WTC11 (cell line): ENCODE measurements at regions not wholly inside any gene's neighbourhood (a gene's known extent, or its start where the extent isn't known, plus 50 kb on each side); places are given as distances from the start of the nearest gene placed in this dataset.
"Not testable (repeated sequence)": the region's sequence is repeated elsewhere in the genome, so short reads cannot be mapped to it uniquely, and the experiment has no call there.

Experiments used
- ATAC-seq: fragments of 200-7000 bp; cut with Tn5 transposase; 2 replicates; pipeline ENCODE4 v1.10.0; 2021; ENCODE audit warnings: mild to moderate bottlenecking, moderate library complexity
- CTCF ChIA-PET: fragments of 300-600 bp; sonication (Branson Sonifier 250); formaldehyde crosslinking; loops from one replicate; lab custom pipeline; 2021; ENCODE audit warnings: antibody characterized with exemption; lab: Charles Lee
- POLR2A ChIA-PET: fragments of 350-600 bp; sonication (Branson Sonifier 250); formaldehyde crosslinking; loops from one replicate; lab custom pipeline; 2021; ENCODE audit warnings: antibody characterized with exemption; lab: Charles Lee
- DNase-seq: peaks from one replicate; pipeline ENCODE4 v3.0.0; 2021; ENCODE audit warnings: low spot score
- H3K27ac Mint-ChIP-seq: 2 replicates; pipeline ENCODE4 v1.8.0; 2021; ENCODE audit warnings: mixed read lengths
- H3K27me3 Mint-ChIP-seq: 2 replicates; pipeline ENCODE4 v1.8.0; 2021; ENCODE audit warnings: low read depth, mild to moderate bottlenecking, moderate library complexity, mixed read lengths
- H3K36me3 Mint-ChIP-seq: 2 replicates; pipeline ENCODE4 v1.8.0; 2021; ENCODE audit warnings: mixed read lengths
- H3K4me1 Mint-ChIP-seq: 2 replicates; pipeline ENCODE4 v1.8.0; 2022; ENCODE audit warnings: mixed read lengths
- H3K4me3 Mint-ChIP-seq: 2 replicates; pipeline ENCODE4 v1.8.0; 2021; ENCODE audit warnings: mild to moderate bottlenecking, moderate library complexity, mixed read lengths
- H3K9me3 Mint-ChIP-seq: 2 replicates; pipeline ENCODE4 v1.8.0; 2021; ENCODE audit warnings: mixed read lengths
- ATF2 ChIP-seq: sonication (generic); formaldehyde crosslinking; IDR thresholded peaks from 2 replicates; pipeline ENCODE4 v1.8.1; 2022; ENCODE audit warnings: low read depth, missing genetic modification reagents, borderline replicate concordance
- CBFB ChIP-seq: sonication (generic); formaldehyde crosslinking; IDR thresholded peaks from 2 replicates; pipeline ENCODE4 v1.8.1; 2022; ENCODE audit warnings: mild to moderate bottlenecking, low read depth, missing genetic modification reagents
- CREM ChIP-seq: sonication (generic); formaldehyde crosslinking; IDR thresholded peaks from 2 replicates; pipeline ENCODE4 v1.8.1; 2022; ENCODE audit warnings: mild to moderate bottlenecking, missing genetic modification reagents, moderate library complexity
- ELF4 ChIP-seq: sonication (generic); formaldehyde crosslinking; IDR thresholded peaks from 2 replicates; pipeline ENCODE4 v1.8.1; 2022; ENCODE audit warnings: low read depth, mild to moderate bottlenecking, moderate library complexity, missing genetic modification reagents
- EMX1 ChIP-seq: fragments of 250-450 bp; sonication (Bioruptor Pico); IDR thresholded peaks from 2 replicates; pipeline ENCODE4 v1.8.0; 2021; ENCODE audit warnings: mild to moderate bottlenecking
- ZNF532 ChIP-seq: fragments of 250-450 bp; sonication (Bioruptor Pico); IDR thresholded peaks from 2 replicates; pipeline ENCODE4 v1.9.0; 2021; ENCODE audit warnings: mild to moderate bottlenecking, borderline replicate concordance
- TF ChIP-seq, protein P1 (sequence below): sonication (generic); formaldehyde crosslinking; IDR thresholded peaks from 2 replicates; pipeline ENCODE4 v1.8.1; 2023; ENCODE audit warnings: mild to moderate bottlenecking, missing genetic modification reagents, borderline replicate concordance

DNA sequence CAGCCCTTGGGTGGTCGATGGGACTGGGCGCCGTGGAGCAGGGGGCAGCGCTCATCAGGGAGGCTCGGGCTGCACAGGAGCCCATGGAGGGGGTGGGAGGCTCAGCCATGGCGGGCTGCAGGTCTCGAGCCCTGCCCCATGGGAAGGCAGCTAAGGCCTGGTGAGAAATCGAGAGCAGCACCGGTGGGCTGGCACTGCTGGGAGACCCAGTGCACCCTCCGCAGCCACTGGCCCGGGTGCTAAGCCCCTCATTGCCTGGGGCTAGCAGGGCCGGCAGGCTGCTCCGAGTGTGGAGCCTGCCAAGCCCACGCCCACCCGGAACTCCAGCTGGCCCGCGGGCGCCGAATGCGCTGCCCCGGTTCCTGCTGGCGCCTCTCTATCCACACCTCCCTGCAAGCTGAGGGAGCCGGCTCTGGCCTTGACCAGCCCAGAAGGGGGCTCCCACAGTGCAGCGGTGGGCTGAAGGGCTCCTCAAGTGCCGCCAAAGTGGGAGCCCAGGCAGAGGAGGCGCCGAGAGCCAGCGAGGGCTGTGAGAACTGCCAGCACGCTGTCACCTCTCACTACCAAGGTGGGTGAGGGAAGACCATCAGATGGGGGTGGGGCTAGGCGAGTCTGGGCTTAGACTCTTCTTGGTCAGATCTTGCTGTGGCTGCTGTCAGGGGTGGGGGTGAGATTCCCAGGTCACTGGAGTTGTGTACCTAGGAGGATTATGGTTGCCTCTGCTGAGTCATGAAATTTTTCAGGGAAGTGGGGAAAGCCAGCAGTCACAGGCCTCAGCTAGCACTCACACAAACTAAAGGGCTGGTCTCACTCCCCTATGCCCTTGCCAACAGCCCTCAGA, 87.0 kb upstream of the NDST4 start:
- H3K9me3 Mint-ChIP-seq, result peaks cover 25% of the 10 kb centered on the region
- ATAC-seq, CTCF ChIA-PET, H3K36me3 Mint-ChIP-seq, H3K27ac Mint-ChIP-seq, H3K4me3 Mint-ChIP-seq, H3K27me3 Mint-ChIP-seq, DNase-seq, POLR2A ChIA-PET, H3K4me1 Mint-ChIP-seq: not testable (repeated sequence)

- peaks cover 22% of the 10 kb centered on the region for H3K9me3 Mint-ChIP-seq
- H3K27me3 Mint-ChIP-seq, POLR2A ChIA-PET, H3K36me3 Mint-ChIP-seq, H3K4me3 Mint-ChIP-seq, ATAC-seq, CTCF ChIA-PET, H3K4me1 Mint-ChIP-seq, H3K27ac Mint-ChIP-seq, DNase-seq: not testable (repeated sequence)
Measured at GRCh38 chr4:115194612-115195011, 81.2 kb upstream of the NDST4 start.

DNA sequence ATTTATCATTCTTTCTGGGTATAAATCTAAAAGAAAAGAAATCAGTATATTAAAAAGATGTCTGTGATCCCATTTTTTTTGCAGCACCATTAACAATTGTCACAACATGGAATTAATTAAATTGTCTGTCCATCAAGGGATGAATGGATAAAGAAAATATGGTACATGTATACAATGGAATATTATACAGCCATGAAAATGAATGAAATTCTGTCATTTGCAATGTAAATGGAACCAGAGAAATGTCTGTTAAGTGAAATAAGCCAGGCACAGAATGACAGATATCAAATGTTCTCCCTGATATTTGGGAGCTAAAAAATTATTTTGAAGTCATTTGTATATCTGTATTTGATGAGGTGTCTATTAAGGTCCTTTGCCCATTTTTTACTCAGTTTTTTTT, 77.1 kb upstream of the NDST4 start:
- no peaks in the 10 kb centered on the region for H3K4me1 Mint-ChIP-seq

More for the DNA sequence above, 77.1 kb upstream of the NDST4 start:
- no peak for ATAC-seq
- Mint-ChIP-seq H3K36me3 (no peaks in the 10 kb centered on the region), H3K9me3 (no peaks in the 10 kb centered on the region)
- TF ChIP-seq CBFB (CRISPR knock-in tag), result no peak
- TF ChIP-seq ZNF532 (CRISPR knock-in tag), result no peak
- no peak for TF ChIP-seq ATF2 (CRISPR knock-in tag)
- TF ChIP-seq CREM (CRISPR knock-in tag), result no peak
- TF ChIP-seq, protein P1, sequence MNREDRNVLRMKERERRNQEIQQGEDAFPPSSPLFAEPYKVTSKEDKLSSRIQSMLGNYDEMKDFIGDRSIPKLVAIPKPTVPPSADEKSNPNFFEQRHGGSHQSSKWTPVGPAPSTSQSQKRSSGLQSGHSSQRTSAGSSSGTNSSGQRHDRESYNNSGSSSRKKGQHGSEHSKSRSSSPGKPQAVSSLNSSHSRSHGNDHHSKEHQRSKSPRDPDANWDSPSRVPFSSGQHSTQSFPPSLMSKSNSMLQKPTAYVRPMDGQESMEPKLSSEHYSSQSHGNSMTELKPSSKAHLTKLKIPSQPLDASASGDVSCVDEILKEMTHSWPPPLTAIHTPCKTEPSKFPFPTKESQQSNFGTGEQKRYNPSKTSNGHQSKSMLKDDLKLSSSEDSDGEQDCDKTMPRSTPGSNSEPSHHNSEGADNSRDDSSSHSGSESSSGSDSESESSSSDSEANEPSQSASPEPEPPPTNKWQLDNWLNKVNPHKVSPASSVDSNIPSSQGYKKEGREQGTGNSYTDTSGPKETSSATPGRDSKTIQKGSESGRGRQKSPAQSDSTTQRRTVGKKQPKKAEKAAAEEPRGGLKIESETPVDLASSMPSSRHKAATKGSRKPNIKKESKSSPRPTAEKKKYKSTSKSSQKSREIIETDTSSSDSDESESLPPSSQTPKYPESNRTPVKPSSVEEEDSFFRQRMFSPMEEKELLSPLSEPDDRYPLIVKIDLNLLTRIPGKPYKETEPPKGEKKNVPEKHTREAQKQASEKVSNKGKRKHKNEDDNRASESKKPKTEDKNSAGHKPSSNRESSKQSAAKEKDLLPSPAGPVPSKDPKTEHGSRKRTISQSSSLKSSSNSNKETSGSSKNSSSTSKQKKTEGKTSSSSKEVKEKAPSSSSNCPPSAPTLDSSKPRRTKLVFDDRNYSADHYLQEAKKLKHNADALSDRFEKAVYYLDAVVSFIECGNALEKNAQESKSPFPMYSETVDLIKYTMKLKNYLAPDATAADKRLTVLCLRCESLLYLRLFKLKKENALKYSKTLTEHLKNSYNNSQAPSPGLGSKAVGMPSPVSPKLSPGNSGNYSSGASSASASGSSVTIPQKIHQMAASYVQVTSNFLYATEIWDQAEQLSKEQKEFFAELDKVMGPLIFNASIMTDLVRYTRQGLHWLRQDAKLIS (CRISPR knock-in tag), result no peak
- TF ChIP-seq EMX1, result no peak
- TF ChIP-seq ELF4 (CRISPR knock-in tag), result no peak
- TF ChIP-seq, all 79 proteins: peak for 0
- no peak for DNase-seq
- POLR2A ChIA-PET, result no interaction called here
- Mint-ChIP-seq H3K27me3 (no peaks in the 10 kb centered on the region), H3K27ac (no peak overlapping the region), H3K4me3 (no peak overlapping the region)
- CTCF ChIA-PET, result no interaction called here
